ENCODE measurements at regions not wholly inside any gene's neighbourhood (a gene's known extent, or its start where the extent isn't known, plus 50 kb on each side); places are given as distances from the start of the nearest gene placed in this dataset.

DNA sequence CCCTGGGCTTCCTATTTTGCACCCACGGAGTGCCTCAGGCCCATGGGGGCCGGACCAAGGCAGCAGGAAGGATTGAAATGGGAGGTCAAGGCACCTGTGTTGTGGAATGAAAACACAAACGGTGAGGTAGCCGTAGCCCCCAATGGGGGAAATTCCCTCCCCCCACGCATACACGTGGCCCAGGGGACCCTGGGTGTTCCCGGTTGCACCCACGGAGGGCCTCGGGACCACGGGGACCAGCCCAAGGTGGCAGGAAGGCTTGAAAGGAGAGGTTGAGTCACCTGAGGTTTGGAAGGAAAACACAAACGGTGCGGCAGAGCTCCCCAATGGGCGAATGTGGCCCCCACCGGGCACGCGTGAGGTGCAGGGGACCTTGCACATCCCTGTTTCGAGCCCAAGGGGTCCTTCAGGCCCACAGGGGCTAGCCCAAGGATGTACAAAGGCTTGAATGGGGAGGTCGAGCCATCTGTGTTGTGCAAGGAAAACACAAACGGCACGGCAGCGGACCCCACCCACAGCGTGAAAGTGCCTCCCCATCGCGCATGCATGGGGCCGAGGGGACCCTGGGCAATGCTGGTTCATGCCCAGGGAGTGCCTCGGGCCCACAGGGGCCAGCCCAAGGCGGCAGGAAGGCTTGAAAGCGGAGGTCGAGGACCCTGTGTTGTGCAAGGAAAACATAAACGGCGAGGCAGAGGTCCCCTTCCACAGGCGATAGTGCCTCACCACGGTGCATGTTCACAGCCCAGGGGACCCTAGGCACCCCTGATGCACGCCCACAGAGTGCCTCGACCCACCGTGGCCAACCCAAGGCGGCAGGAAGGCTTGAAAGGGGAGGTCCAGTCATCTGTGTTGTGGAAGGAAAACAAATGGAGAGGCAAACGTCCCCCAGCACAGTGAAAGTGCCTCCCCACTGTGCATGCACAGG is 376.7 kb downstream of the ALG10 start:
- TF ChIP-seq, protein P1, sequence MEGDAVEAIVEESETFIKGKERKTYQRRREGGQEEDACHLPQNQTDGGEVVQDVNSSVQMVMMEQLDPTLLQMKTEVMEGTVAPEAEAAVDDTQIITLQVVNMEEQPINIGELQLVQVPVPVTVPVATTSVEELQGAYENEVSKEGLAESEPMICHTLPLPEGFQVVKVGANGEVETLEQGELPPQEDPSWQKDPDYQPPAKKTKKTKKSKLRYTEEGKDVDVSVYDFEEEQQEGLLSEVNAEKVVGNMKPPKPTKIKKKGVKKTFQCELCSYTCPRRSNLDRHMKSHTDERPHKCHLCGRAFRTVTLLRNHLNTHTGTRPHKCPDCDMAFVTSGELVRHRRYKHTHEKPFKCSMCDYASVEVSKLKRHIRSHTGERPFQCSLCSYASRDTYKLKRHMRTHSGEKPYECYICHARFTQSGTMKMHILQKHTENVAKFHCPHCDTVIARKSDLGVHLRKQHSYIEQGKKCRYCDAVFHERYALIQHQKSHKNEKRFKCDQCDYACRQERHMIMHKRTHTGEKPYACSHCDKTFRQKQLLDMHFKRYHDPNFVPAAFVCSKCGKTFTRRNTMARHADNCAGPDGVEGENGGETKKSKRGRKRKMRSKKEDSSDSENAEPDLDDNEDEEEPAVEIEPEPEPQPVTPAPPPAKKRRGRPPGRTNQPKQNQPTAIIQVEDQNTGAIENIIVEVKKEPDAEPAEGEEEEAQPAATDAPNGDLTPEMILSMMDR (IDR thresholded peaks at IDR 0.05; ENCODE audit: insufficient read depth, low read length, poor library complexity, severe bottlenecking) = no peak
- no peak for TF ChIP-seq EZH2phosphoT487 (conservative IDR thresholded peaks at IDR 0.05; ENCODE audit: low read length)
